Epithelial cell of proximal tubule (primary cell): ENCODE measurements at regions not wholly inside any gene's neighbourhood (a gene's known extent, or its start where the extent isn't known, plus 50 kb on each side); places are given as distances from the start of the nearest gene placed in this dataset.
"Not testable (repeated sequence)": the region's sequence is repeated elsewhere in the genome, so short reads cannot be mapped to it uniquely, and the experiment has no call there.

Experiments used
- DNase-seq: peaks from one replicate; pipeline ENCODE4 v3.0.0-alpha.2; 2011; ENCODE audit warnings: low read depth
- H3K4me3 ChIP-seq: 2 replicates; pipeline ENCODE4 v1.5.1; 2011; ENCODE audit warnings: low read depth, mild to moderate bottlenecking, low read length
- CTCF ChIP-seq: conservative IDR thresholded peaks from 2 replicates; pipeline ENCODE4 v1.5.1; 2012; ENCODE audit warnings: low read depth, mild to moderate bottlenecking, low read length

DNA sequence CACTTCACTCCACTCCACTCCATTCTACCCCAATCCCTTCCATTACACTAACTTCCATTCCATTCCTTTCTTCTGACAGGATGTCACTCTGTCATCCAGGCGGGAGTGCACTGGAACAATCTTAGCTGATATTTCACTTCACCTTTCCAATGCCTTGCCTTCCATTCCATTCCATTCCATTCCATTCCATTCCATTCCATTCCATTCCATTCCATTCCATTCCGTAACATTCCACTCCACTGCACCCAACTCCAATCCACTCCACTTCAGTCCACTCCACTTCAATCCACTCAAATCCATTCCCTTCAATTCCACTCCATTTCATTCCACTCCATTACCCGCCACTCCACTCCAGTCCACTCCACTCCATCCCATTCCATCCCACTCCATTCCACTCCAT lies 1099.4 kb downstream of the TSPY10 start:
- no peak for TF ChIP-seq CTCF
- peak; percentile 84 for DNase-seq

GRCh38 chrY:10648813-10649212 lies 1121.1 kb downstream of the TSPY10 start:
- DNase-seq, H3K4me3 ChIP-seq: not testable (repeated sequence)

More for the DNA sequence above, 1099.4 kb downstream of the TSPY10 start:
- H3K4me3 ChIP-seq = no peak overlapping the region

GRCh38 chrY:10657120-10657519 lies 1129.4 kb downstream of the TSPY10 start:
- DNase-seq = not testable (repeated sequence)

DNA sequence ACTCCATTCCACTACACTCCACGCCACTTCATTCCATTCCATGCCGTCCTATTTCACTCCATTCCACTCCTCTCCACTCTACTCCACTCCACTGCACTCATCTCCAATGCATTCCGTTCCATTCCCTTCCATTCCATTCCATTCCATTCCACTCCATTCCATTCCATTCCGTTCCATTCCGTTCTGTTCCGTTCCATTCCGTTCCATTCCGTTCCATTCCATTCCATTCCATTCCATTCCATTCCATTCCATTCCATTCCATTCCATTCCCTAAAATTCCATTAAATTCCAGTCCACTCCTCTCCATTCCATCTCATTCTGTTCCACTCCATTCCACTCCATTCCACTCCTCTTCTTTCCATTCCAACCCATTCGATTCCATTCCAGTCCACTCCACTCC lies 1139.1 kb downstream of the TSPY10 start:
- no peak for DNase-seq
- TF ChIP-seq CTCF = no peak
- H3K4me3 ChIP-seq = no peak overlapping the region

More at GRCh38 chrY:10657120-10657519, 1129.4 kb downstream of the TSPY10 start:
- not testable (repeated sequence) for H3K4me3 ChIP-seq

- DNase-seq = no peak
- no peak for TF ChIP-seq CTCF
Observed at GRCh38 chrY:10686414-10686813, 1158.7 kb downstream of the TSPY10 start.

More at GRCh38 chrY:10686414-10686813, 1158.7 kb downstream of the TSPY10 start:
- no peak overlapping the region for H3K4me3 ChIP-seq
